ENCODE measurements at regions not wholly inside any gene's neighbourhood (a gene's known extent, or its start where the extent isn't known, plus 50 kb on each side); places are given as distances from the start of the nearest gene placed in this dataset.

DNA sequence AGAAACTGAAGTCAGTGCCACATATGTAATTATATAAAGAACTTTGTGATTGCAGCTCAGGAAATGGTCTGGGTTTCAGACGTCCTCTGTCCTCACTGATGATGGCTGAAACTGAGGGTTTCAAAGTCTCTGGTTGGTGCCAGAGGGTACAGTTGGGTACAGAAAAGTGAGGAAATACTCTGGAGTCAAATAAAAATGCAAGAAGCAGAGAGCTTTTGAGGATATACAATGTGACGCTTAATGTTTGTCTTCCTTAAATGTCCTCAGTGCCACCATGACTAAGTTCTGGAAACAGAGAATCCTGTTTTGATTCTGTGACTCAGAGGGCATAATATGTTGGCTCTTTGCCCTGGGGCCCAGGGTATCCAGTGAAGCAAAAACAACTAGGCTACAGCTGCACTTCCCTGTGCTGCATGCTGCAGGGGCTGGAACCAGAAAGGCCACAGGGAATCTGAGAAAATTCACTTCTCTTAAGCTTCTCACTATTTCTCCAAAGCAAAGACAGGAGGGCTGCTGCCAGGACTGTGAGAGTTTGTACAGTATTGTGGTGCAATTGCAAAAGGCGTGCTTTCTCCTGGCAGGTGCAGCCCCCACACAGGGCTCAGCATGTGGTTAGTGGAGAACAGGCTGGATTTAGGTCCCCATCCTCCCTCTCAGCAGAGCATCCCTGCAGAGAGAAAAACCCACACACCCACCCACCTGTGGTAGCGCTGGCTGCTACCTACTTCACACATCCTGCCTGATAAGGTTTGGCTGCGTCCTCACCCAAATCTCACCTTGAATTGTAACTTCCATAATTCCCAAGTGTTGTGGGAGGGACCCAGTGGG lies 169.5 kb upstream of the SVIL start:
- H3K9ac ChIP-seq (ENCODE audit: low read length), result peak overlapping the region; percentile 32
- peak overlapping the region; percentile 31 for H3K4me3 ChIP-seq (ENCODE audit: low read length)
- H3K36me3 ChIP-seq (ENCODE audit: control insufficient read depth, insufficient read depth, low read length, severe bottlenecking), result no peaks in the 10 kb centered on the region
- no peaks in the 10 kb centered on the region for H3K9me3 ChIP-seq (ENCODE audit: control insufficient read depth, low read length)
- peak; percentile 95 for DNase-seq (ENCODE audit: low read depth)
- no peaks in the 10 kb centered on the region for H3K27me3 ChIP-seq (replicated peaks; ENCODE audit: control insufficient read depth, insufficient read depth, low read length)
- peaks cover 46% of the 10 kb centered on the region for H3K4me1 ChIP-seq (ENCODE audit: control insufficient read depth, insufficient read depth, low read length)

GRCh38 chr10:29802171-29802570 lies 167.4 kb upstream of the SVIL start:
- H3K4me3 ChIP-seq (ENCODE audit: low read length), result no peak overlapping the region
- DNase-seq (ENCODE audit: low read depth), result no peak

DNA sequence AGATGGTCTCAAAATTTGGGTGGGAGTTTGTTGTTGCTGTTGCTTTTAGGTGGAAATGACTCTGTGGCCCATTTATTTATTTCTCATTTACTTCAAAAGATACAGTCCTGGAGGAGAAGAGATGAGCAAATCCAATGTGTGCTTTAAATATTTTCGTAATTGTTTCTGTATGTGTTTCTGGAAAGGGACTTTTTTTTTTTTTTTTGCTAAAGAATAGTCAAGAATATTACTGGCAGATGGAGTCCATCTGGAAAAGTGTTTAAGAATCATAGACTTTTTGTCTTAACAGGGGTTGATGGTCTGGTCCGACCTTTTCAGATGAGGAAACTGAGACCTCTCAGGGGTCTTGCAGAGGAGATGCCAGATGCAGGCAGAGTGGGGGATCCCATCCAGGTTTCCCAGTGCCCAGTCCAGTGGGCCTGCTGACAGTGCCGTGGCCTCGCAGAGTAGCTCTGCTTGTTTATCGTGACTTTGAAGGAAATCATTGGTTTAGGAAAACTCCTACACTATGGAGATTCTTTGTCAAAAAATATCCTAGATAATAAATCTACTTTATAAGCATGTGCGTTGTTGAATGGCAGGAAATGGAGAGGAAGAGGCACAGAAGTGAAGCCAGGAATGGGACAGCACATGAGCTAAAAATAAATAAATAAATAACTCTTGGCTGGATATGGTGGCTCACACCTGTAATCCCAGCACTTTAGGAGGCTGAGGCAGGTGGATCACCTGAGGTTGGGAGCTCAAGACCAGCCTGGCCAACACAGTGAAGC lies 164.3 kb upstream of the SVIL start:
- Histone ChIP-seq H3K36me3 (ENCODE audit: control insufficient read depth, insufficient read depth, low read length, severe bottlenecking) (no peaks in the 10 kb centered on the region), H3K9ac (ENCODE audit: low read length) (no peak overlapping the region), H3K4me3 (ENCODE audit: low read length) (no peak overlapping the region), H3K27me3 (replicated peaks; ENCODE audit: control insufficient read depth, insufficient read depth, low read length) (no peaks in the 10 kb centered on the region), H3K4me1 (ENCODE audit: control insufficient read depth, insufficient read depth, low read length) (peaks cover 26% of the 10 kb centered on the region), H3K9me3 (ENCODE audit: control insufficient read depth, low read length) (no peaks in the 10 kb centered on the region)
- peak; percentile 62 for DNase-seq (ENCODE audit: low read depth)

More at GRCh38 chr10:29802171-29802570, 167.4 kb upstream of the SVIL start:
- Histone ChIP-seq H3K9me3 (ENCODE audit: control insufficient read depth, low read length) (no peaks in the 10 kb centered on the region), H3K36me3 (ENCODE audit: control insufficient read depth, insufficient read depth, low read length, severe bottlenecking) (no peaks in the 10 kb centered on the region), H3K9ac (ENCODE audit: low read length) (no peak overlapping the region), H3K27me3 (replicated peaks; ENCODE audit: control insufficient read depth, insufficient read depth, low read length) (no peaks in the 10 kb centered on the region), H3K4me1 (ENCODE audit: control insufficient read depth, insufficient read depth, low read length) (peaks cover 42% of the 10 kb centered on the region)

DNA sequence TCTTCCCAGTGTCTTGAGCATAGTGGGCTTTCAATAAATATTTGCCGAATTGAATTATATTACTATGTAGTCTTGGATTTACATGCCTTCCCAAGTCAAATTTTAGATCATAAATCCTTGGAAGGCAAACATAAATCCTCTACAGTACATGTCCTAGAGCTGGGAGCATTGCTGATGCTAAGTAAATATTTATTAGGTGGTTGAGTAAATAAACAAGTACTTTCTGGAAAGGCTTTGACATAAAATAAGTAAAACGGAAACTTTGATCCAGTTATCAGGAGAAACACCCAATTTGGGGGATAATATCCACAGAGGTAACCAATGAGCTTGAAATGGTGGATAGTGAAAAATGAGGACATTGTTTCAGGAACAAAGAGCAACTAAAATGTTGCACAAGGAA lies 162.8 kb upstream of the SVIL start:
- Histone ChIP-seq H3K4me3 (ENCODE audit: low read length) (no peak overlapping the region), H3K9ac (ENCODE audit: low read length) (no peak overlapping the region), H3K4me1 (ENCODE audit: control insufficient read depth, insufficient read depth, low read length) (peaks cover 15% of the 10 kb centered on the region), H3K36me3 (ENCODE audit: control insufficient read depth, insufficient read depth, low read length, severe bottlenecking) (no peaks in the 10 kb centered on the region), H3K27me3 (replicated peaks; ENCODE audit: control insufficient read depth, insufficient read depth, low read length) (no peaks in the 10 kb centered on the region), H3K9me3 (ENCODE audit: control insufficient read depth, low read length) (no peaks in the 10 kb centered on the region)
- no peak for DNase-seq (ENCODE audit: low read depth)

DNA sequence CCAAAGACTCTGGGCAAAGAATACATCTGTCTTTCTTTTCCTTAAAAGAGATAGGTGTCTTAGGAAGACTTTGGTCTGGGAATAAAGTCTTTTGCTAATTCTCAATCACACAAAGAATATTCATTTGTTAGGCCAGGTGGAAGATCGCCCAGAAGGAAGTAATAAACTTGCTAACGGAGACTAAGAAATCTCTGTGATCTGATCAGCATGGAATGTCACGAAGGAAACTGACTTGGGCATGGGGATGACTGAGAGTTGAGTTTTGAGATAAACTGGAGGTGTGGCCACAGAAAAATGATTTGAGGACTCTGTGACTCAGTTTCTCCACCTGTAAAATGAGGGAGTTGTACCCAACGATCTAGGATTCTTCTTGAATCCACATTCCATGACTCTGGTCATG lies 161.1 kb upstream of the SVIL start:
- Histone ChIP-seq H3K36me3 (ENCODE audit: control insufficient read depth, insufficient read depth, low read length, severe bottlenecking) (no peaks in the 10 kb centered on the region), H3K4me3 (ENCODE audit: low read length) (no peak overlapping the region), H3K9ac (ENCODE audit: low read length) (no peak overlapping the region), H3K4me1 (ENCODE audit: control insufficient read depth, insufficient read depth, low read length) (peaks cover 15% of the 10 kb centered on the region), H3K27me3 (replicated peaks; ENCODE audit: control insufficient read depth, insufficient read depth, low read length) (no peaks in the 10 kb centered on the region), H3K9me3 (ENCODE audit: control insufficient read depth, low read length) (no peaks in the 10 kb centered on the region)
- DNase-seq (ENCODE audit: low read depth), result peak; percentile 27

- no peaks in the 10 kb centered on the region for H3K9me3 ChIP-seq (ENCODE audit: control insufficient read depth, low read length)
- H3K9ac ChIP-seq (ENCODE audit: low read length), result peak overlapping the region; percentile 37
- no peak overlapping the region for H3K4me3 ChIP-seq (ENCODE audit: low read length)
- DNase-seq (ENCODE audit: low read depth), result peak; percentile 54
- H3K27me3 ChIP-seq (replicated peaks; ENCODE audit: control insufficient read depth, insufficient read depth, low read length), result no peaks in the 10 kb centered on the region
- no peaks in the 10 kb centered on the region for H3K36me3 ChIP-seq (ENCODE audit: control insufficient read depth, insufficient read depth, low read length, severe bottlenecking)
- peaks cover 15% of the 10 kb centered on the region for H3K4me1 ChIP-seq (ENCODE audit: control insufficient read depth, insufficient read depth, low read length)
Observed at GRCh38 chr10:29794776-29795611, 160.2 kb upstream of the SVIL start.

DNA sequence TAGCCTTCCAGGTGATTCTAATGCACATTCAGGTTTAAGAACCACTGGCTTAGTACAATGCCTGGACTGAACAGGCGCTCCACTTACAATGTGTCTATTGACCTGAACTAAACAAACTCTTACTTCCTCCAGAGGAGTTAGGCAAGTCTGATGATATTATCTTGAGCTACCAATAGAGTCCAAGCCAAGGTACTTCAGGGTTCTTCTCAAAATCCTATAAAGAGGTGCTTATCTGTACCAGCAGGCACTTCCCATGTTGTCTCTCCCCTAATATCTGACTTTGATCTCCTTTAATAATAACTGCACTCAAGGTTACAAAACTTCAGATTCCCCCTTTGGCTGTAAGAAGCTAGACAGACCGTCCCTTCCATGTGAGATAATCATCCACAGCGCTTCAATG lies 157.0 kb upstream of the SVIL start:
- H3K36me3 ChIP-seq (ENCODE audit: control insufficient read depth, insufficient read depth, low read length, severe bottlenecking), result no peaks in the 10 kb centered on the region
- no peaks in the 10 kb centered on the region for H3K27me3 ChIP-seq (replicated peaks; ENCODE audit: control insufficient read depth, insufficient read depth, low read length)
- H3K4me3 ChIP-seq (ENCODE audit: low read length), result no peak overlapping the region
- DNase-seq (ENCODE audit: low read depth), result no peak
- H3K9ac ChIP-seq (ENCODE audit: low read length), result no peak overlapping the region
- H3K4me1 ChIP-seq (ENCODE audit: control insufficient read depth, insufficient read depth, low read length), result peaks cover 15% of the 10 kb centered on the region
- no peaks in the 10 kb centered on the region for H3K9me3 ChIP-seq (ENCODE audit: control insufficient read depth, low read length)

- Histone ChIP-seq H3K9ac (ENCODE audit: low read length) (no peak overlapping the region), H3K27me3 (replicated peaks; ENCODE audit: control insufficient read depth, insufficient read depth, low read length) (no peaks in the 10 kb centered on the region), H3K4me3 (ENCODE audit: low read length) (no peak overlapping the region)
Observed at GRCh38 chr10:29790207-29790606, 155.4 kb upstream of the SVIL start.

DNA sequence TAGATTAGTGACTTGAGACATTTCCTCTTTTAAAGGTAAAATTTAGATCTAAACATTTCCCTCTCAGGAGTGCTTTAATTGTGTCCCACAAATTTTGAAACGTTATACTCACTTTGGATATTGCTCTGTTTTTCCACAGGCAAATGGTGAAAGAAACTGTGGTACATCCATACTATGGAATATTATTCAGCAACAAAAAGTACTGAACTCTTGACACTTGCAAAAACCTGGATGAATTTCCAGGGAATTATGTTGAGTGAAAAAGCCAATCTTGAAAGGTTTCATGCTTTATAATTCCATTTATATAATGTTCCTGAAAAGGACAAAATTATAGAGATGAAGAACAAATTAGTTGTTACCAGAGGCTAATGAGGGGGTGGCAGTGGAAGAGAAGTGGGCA lies 153.3 kb upstream of the SVIL start:
- DNase-seq (ENCODE audit: low read depth), result no peak
- Histone ChIP-seq H3K36me3 (ENCODE audit: control insufficient read depth, insufficient read depth, low read length, severe bottlenecking) (no peaks in the 10 kb centered on the region), H3K27me3 (replicated peaks; ENCODE audit: control insufficient read depth, insufficient read depth, low read length) (no peaks in the 10 kb centered on the region), H3K9me3 (ENCODE audit: control insufficient read depth, low read length) (no peaks in the 10 kb centered on the region), H3K4me3 (ENCODE audit: low read length) (no peak overlapping the region), H3K9ac (ENCODE audit: low read length) (no peak overlapping the region), H3K4me1 (ENCODE audit: control insufficient read depth, insufficient read depth, low read length) (peaks cover 18% of the 10 kb centered on the region)

More at GRCh38 chr10:29790207-29790606, 155.4 kb upstream of the SVIL start:
- Histone ChIP-seq H3K9me3 (ENCODE audit: control insufficient read depth, low read length) (no peaks in the 10 kb centered on the region), H3K36me3 (ENCODE audit: control insufficient read depth, insufficient read depth, low read length, severe bottlenecking) (no peaks in the 10 kb centered on the region), H3K4me1 (ENCODE audit: control insufficient read depth, insufficient read depth, low read length) (peaks cover 3% of the 10 kb centered on the region)
- DNase-seq (ENCODE audit: low read depth), result no peak

DNA sequence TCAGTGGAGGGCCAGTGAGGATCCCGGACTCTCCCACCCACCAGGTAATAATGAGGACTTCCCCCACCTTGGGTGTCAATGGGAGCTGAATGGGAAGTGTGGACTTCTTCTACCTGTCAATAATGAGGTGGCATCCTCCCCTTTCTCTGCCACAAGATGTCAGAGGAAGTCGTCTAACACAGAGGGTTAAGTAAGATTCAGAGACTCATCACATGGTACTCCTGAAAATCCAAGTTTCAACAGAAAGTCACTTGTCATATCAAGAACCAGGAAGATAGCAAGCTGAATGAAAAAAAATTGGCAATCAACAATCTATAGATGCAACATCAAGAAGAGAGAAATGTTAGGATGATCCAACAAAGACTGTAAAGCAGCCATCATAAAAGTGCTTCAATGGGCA lies 150.9 kb upstream of the SVIL start:
- Histone ChIP-seq H3K36me3 (ENCODE audit: control insufficient read depth, insufficient read depth, low read length, severe bottlenecking) (no peaks in the 10 kb centered on the region), H3K27me3 (replicated peaks; ENCODE audit: control insufficient read depth, insufficient read depth, low read length) (no peaks in the 10 kb centered on the region), H3K4me3 (ENCODE audit: low read length) (no peak overlapping the region), H3K9me3 (ENCODE audit: control insufficient read depth, low read length) (no peaks in the 10 kb centered on the region), H3K4me1 (ENCODE audit: control insufficient read depth, insufficient read depth, low read length) (peaks cover 18% of the 10 kb centered on the region), H3K9ac (ENCODE audit: low read length) (no peak overlapping the region)
- no peak for DNase-seq (ENCODE audit: low read depth)
